Prostate gland (tissue), 2 donors: ENCODE measurements at regions not wholly inside any gene's neighbourhood (a gene's known extent, or its start where the extent isn't known, plus 50 kb on each side); places are given as distances from the start of the nearest gene placed in this dataset.

Experiments used
- CTCF ChIP-seq, 4 experiments: fragments of 200-600 bp in 2 of 4; fragments of 450-650 bp in 2 of 4; sonication (generic) in 2 of 4; IDR thresholded peaks; 1 replicate in 3 of 4; 2 replicates in 1 of 4; pipeline ENCODE4 v1.5.1; 2016 to 2019; ENCODE audit warnings: antibody characterized with exemption in 4 of 4, mild to moderate bottlenecking in 2 of 4, moderate library complexity in 2 of 4
- POLR2A ChIP-seq: fragments of 450-650 bp; IDR thresholded peaks from one replicate; pipeline ENCODE4 v1.6.1; 2016; ENCODE audit warnings: antibody characterized with exemption, mild to moderate bottlenecking

GRCh38 chr4:123638834-123639233 lies 242.2 kb downstream of the SPRY1 start:
- TF ChIP-seq POLR2A (no peak), CTCF (IDR thresholded peaks at IDR 0.05) (no peak)
